GDM1 (cell line): ENCODE measurements at regions not wholly inside any gene's neighbourhood (a gene's known extent, or its start where the extent isn't known, plus 50 kb on each side); places are given as distances from the start of the nearest gene placed in this dataset.

Experiments used
- DNase-seq: peaks from one replicate; lab custom pipeline; 2025; lab: John Stamatoyannopoulos, UW

- no peak for DNase-seq
Observed at GRCh38 chr3:43894176-43895049, 203.7 kb downstream of the ABHD5 start.

GRCh38 chr3:43895573-43895972 lies 204.8 kb downstream of the ABHD5 start:
- no peak for DNase-seq

GRCh38 chr3:43902415-43902814 lies 211.7 kb downstream of the ABHD5 start:
- no peak for DNase-seq

GRCh38 chr3:43905157-43905556 lies 214.4 kb downstream of the ABHD5 start:
- no peak for DNase-seq

GRCh38 chr3:43906849-43907507 lies 216.2 kb downstream of the ABHD5 start:
- DNase-seq: no peak

DNA sequence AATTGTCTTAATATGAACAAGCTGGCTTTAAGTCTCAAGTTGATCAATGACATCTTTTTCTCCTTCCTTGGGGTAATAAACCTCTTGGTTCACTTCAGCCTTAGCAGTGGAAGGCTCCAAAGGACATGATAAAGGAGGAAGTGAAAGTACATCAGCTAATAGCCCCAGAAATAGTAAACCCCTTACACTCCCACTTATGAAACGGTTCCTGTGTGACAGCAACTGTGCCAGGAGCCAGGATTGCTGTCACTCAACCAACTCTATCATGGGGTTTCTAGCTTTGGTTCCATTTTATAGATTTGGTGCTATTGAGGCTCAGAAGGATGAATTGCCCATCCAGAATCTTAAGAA lies 216.7 kb downstream of the ABHD5 start:
- DNase-seq: no peak

DNA sequence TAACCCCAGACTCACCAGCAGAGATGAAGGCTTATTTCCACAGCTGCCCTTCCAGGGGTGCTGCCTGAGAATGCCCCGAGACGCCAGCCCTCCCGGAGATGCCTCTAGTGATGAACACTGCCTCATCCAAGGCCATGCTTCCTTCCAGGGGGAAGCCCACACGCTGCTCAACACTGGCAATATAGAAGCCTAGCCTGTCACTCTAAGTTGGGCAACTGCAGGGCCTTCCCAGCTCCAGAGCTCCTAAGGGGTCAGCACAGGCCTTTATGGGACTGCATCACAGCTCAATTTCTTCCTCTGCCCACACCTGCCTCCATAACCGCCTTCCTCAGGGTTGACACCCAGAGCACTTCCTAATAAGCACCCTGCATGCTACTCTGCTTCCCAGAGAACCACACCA lies 217.7 kb downstream of the ABHD5 start:
- no peak for DNase-seq

GRCh38 chr3:43909149-43909548 lies 218.4 kb downstream of the ABHD5 start:
- no peak for DNase-seq

DNA sequence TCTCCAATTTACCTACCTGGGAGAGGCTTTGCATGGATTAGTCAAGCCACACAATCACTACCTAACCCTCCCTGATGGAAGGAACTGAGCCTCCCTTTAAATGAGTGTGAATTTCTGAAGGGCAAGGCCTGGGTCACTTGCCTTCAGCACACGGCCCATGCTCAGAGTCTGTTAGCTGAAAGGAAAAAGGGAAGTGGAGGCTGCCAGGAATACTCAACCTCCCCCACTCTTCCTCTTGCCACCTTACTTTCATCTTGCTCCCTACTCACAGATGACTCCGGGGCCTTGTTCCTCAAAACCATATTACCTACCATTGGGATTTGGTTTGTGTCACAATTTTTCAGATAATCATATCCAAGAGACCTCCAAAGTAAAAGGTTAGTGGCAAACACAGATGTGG lies 220.0 kb downstream of the ABHD5 start:
- DNase-seq: peak; percentile 2

DNA sequence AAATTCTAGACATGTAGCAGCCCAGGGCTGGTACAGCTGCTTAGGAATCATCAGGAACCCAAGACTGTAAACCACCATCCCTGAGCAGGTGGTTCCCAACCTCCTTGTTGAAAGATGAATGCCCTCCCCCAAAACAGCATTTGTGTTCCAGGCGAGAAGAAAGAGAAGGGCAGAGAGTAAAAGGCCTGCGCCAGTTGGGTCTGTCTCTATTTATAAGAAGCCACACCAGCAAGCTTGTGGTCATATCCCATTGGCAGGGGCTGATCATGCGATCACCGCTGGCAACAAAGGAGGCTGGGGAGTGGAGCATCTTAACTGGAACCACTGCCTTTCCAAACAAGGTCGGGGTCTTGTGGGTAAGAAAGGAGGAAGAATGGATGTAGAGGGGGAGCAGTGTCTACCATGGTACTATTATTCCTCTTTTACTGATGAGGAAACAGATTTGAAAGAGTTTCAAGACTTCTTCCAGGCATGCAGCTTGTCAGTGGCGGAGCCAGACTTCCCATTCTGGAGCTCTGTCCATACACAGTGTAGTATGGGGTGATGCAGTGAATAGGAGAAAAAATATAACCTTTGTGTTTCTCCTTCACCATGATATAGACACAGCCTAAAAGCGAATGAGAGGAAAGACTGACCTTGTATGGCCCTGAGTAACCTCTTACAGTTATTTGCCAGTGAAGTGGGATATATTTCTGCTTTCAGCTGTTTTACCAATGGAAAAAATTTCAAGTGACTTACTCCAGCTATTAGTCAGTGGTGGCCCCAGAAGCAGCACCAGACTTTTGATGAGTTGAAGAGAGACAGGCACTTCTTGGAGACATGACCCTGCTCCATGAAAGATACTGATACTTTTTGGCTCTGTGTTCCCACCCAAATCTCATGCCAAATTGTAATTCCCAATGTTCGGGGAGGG lies 222.6 kb downstream of the ABHD5 start:
- no peak for DNase-seq

- DNase-seq: no peak
Observed at GRCh38 chr3:43914269-43914668, 223.5 kb downstream of the ABHD5 start.

DNA sequence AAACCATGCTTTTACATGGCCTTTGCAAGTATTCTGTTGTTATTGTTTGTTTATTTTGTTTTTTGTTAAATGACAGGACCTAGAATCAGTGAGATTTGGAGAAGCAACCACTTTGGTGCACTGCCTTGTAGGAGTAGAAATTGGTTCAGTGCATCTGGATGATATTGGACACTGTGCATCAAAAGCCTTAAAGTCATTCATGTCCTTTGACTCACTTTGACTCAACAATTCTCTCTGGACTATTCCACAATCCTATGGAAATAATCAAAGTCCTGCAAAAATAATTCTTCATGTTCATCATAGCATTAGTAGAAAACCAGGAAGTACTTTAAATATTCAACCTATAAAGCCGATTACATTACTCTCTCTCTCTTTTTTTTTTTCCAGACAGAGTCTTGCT lies 224.8 kb downstream of the ABHD5 start:
- no peak for DNase-seq

GRCh38 chr3:43917361-43917760 lies 226.6 kb downstream of the ABHD5 start:
- DNase-seq: no peak

GRCh38 chr3:43919029-43919428 lies 228.3 kb downstream of the ABHD5 start:
- DNase-seq: no peak

GRCh38 chr3:43921056-43921648 lies 230.4 kb downstream of the ABHD5 start:
- DNase-seq: no peak

DNA sequence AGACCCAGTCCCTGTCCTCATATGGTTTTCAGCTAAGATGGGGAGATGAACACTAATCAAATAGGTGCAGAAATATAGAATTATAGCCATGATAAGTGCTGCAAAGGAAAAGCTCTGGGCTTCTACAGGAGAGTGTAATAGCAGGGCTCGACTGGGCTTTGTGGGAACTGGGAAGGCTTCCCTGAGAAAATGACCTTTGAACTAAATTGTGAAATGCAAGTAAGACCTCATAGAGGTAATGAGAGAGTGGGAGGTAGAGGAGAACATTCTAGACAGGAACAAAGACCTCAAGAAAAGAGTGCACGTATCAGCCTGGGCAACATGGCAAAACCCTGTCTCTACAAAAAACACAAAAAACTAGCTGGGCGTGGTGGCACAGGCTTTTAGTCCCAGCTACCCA lies 231.6 kb downstream of the ABHD5 start:
- no peak for DNase-seq

DNA sequence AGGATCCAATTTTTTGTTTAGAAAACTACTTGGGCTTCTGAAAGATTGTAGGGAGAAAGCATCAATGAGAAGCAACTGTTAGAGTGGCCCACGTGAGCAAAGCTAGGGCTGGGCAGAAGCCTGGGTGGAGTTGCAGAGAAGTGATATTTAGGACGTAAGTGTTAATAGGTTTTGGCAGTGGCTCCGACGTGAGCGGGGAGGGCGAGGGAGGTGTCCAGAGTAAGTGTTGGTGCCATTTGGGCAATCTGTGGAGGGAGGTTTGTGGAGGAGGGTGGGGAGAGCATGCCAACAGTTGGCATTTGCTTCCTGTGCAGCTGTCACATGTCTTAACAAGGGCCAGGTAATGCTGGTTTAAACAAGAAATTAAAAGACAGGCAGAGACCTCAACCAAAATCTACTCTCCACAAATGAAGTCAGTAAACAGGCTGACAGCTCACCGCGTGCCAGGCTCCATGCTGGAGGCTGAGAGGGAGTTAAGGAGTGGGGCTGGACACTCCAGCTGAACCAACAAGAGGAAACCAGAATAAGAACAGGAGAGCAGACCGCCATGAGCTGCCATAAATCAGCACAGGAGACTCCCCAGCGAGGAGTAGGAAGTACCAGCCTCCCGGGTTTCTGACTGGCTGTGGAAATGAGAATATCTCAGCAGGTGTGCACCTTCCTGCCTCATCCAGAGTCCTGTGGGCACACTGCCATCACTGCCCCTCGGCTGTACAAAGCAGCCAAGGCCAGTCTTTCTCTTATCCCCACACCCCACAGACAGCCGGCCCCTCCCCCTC lies 232.6 kb downstream of the ABHD5 start:
- DNase-seq: no peak

GRCh38 chr3:43926055-43926454 lies 235.3 kb downstream of the ABHD5 start:
- no peak for DNase-seq

- no peak for DNase-seq
Observed at GRCh38 chr3:43932921-43933320, 242.2 kb downstream of the ABHD5 start.

DNA sequence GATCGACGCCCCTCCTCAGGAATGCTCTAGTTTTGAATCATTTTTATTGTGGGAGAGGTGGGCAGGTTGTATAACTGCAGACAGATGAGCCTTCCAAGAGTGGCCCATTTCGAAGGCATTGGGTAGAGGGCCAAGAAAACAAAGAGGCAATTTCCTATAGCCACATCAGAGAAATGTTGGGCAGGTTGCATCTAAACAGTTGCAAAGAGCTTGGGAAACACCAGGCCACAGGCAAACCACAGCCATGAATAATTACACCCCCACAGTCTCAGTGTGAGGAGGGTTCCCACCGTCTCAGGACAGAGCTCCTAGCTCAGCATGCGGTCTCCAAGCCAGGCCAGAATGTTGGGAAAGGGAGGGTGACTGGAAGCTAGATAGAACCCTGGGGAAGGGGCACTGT lies 257.3 kb downstream of the ABHD5 start:
- DNase-seq: no peak

- no peak for DNase-seq
Observed at GRCh38 chr3:43949594-43949993, 258.9 kb downstream of the ABHD5 start.
